ENCODE measurements at regions not wholly inside any gene's neighbourhood (a gene's known extent, or its start where the extent isn't known, plus 50 kb on each side); places are given as distances from the start of the nearest gene placed in this dataset.

DNA sequence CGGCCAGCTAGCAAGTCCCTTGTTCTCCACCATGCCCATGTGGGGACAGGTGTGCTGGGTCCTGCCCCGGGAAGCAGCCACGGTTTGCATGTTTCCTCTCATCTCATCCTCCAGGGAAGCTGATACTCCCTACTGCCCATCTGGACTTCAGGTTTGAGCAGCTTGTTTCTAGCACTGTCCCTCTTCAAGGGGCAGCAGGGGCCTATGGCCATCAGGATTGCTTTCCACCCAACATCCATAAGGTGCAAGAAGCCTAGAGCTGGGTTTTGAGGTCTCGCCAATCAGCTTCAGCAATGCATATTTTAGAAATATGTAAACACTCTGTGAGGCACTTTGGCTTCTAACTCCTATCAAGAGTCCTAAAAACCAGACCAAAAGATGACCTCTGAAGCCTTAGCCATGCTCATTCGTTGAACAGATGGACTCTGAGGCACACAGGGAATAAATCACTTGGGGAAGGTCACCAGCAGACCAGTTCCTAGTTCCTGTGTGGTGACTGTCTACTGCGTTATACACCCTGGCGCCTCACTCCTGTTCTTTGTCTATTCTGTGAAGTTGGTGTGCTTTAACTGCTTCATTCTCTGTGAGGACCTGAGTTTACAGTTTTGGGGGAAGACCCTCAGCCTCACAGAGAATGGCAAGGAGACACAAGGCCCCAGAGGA is 192.6 kb upstream of the TWIST2 start:
- Mint-ChIP-seq H3K27ac (no peak overlapping the region), H3K4me3 (no peak overlapping the region), H3K9me3 (no peaks in the 10 kb centered on the region), H3K4me1 (no peaks in the 10 kb centered on the region), H3K27me3 (peaks cover 6% of the 10 kb centered on the region), H3K36me3 (ENCODE audit: low read depth) (no peaks in the 10 kb centered on the region)
- DNase-seq: peak; percentile 41
- intact Hi-C loops (cut with micrococcal nuclease): no loop called here

GRCh38 chr2:238655974-238656722 is 191.7 kb upstream of the TWIST2 start:
- H3K27ac Mint-ChIP-seq: no peak overlapping the region
- H3K4me3 Mint-ChIP-seq: no peak overlapping the region
- intact Hi-C loops (cut with micrococcal nuclease): no loop called here
- H3K4me1 Mint-ChIP-seq: no peaks in the 10 kb centered on the region
- H3K36me3 Mint-ChIP-seq (ENCODE audit: low read depth): no peaks in the 10 kb centered on the region
- peaks cover 6% of the 10 kb centered on the region for H3K27me3 Mint-ChIP-seq
- DNase-seq: peak; percentile 31
- H3K9me3 Mint-ChIP-seq: no peaks in the 10 kb centered on the region

GRCh38 chr2:238657132-238658053 is 190.5 kb upstream of the TWIST2 start:
- peak; percentile 23 for DNase-seq
- intact Hi-C loops (cut with micrococcal nuclease): no loop called here
- H3K4me3 Mint-ChIP-seq: no peak overlapping the region

DNA sequence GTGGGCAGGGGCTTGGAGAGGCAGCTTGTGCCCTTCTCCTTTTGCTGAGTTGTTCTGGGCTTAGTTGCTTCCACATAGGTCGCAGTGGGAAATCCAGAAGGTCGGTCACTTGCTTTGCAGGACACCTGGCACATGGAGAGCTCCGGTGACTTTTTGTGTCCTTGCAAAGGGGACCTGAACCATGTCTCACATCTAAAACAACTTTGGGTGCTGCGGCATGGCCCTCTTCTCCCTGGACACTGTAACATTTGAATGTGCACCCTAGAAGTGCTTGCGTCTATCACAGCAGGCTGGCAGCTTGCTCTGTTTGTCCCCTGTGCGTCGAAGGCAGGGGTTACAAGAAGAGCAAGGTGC is 189.9 kb upstream of the TWIST2 start:
- intact Hi-C loops (cut with micrococcal nuclease): no loop called here
- no peaks in the 10 kb centered on the region for H3K36me3 Mint-ChIP-seq (ENCODE audit: low read depth)
- peaks cover 6% of the 10 kb centered on the region for H3K27me3 Mint-ChIP-seq
- H3K4me3 Mint-ChIP-seq: no peak overlapping the region
- H3K27ac Mint-ChIP-seq: no peak overlapping the region
- DNase-seq: peak; percentile 41
- no peaks in the 10 kb centered on the region for H3K9me3 Mint-ChIP-seq
- H3K4me1 Mint-ChIP-seq: no peaks in the 10 kb centered on the region

More at GRCh38 chr2:238657132-238658053, 190.5 kb upstream of the TWIST2 start:
- H3K27me3 Mint-ChIP-seq: peaks cover 6% of the 10 kb centered on the region
- H3K4me1 Mint-ChIP-seq: no peaks in the 10 kb centered on the region
- H3K36me3 Mint-ChIP-seq (ENCODE audit: low read depth): no peaks in the 10 kb centered on the region
- no peaks in the 10 kb centered on the region for H3K9me3 Mint-ChIP-seq
- no peak overlapping the region for H3K27ac Mint-ChIP-seq

- peak; percentile 33 for DNase-seq
- intact Hi-C loops (cut with micrococcal nuclease): no loop called here
- Mint-ChIP-seq H3K36me3 (ENCODE audit: low read depth) (no peaks in the 10 kb centered on the region), H3K4me3 (no peak overlapping the region), H3K27ac (no peak overlapping the region), H3K9me3 (no peaks in the 10 kb centered on the region), H3K4me1 (no peaks in the 10 kb centered on the region), H3K27me3 (peaks cover 6% of the 10 kb centered on the region)
These were observed 189.1 kb upstream of the TWIST2 start for GRCh38 chr2:238658820-238659219.

DNA sequence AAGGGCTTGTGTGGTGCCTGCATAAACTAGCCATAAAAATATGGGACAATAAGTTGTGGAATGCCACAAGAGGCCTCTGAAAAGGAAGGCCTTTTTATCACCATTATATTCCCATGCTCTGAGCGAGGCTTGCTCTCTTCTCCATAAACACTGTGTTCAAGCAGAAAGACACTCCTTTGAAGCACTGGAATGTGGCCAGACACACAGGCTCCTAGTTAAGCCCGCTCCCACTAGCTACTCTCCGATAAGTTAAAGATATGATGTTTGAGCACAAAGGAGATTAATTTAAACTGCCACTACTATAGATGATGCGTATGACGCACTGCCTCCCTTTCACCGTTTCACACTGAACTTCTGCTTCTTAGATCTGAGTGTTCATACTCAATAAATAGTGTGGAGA is 188.7 kb upstream of the TWIST2 start:
- intact Hi-C loops (cut with micrococcal nuclease): no loop called here
- Mint-ChIP-seq H3K4me1 (no peaks in the 10 kb centered on the region), H3K9me3 (no peaks in the 10 kb centered on the region), H3K27ac (no peak overlapping the region), H3K27me3 (peaks cover 6% of the 10 kb centered on the region), H3K36me3 (ENCODE audit: low read depth) (no peaks in the 10 kb centered on the region), H3K4me3 (no peak overlapping the region)
- peak; percentile 21 for DNase-seq

GRCh38 chr2:238663586-238663985 is 184.3 kb upstream of the TWIST2 start:
- no peak overlapping the region for H3K27ac Mint-ChIP-seq
- intact Hi-C loops (cut with micrococcal nuclease): no loop called here
- peaks cover 14% of the 10 kb centered on the region for H3K27me3 Mint-ChIP-seq
- peak; percentile 34 for DNase-seq
- no peaks in the 10 kb centered on the region for H3K36me3 Mint-ChIP-seq (ENCODE audit: low read depth)
- H3K4me1 Mint-ChIP-seq: no peaks in the 10 kb centered on the region
- H3K9me3 Mint-ChIP-seq: peaks cover 8% of the 10 kb centered on the region
- no peak overlapping the region for H3K4me3 Mint-ChIP-seq

DNA sequence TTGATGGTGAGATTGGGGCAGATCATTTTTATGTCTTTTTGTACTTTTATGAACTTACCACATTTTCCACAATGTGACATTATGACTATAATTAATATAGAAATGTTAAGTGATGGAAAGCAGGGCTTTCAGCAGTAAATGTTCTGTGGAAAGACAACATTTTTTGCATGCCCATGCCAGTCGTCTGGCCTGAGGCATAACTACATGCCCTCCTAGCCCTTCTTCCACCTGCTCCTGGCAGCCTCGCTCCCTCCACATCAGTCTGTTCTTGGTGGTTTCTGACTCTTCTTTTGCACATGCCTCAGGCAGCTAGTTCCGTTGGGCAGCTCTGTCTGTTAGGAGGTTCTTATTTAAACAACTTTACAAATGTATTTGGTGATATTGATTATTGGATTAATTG is 182.0 kb upstream of the TWIST2 start:
- H3K4me3 Mint-ChIP-seq: no peak overlapping the region

DNA sequence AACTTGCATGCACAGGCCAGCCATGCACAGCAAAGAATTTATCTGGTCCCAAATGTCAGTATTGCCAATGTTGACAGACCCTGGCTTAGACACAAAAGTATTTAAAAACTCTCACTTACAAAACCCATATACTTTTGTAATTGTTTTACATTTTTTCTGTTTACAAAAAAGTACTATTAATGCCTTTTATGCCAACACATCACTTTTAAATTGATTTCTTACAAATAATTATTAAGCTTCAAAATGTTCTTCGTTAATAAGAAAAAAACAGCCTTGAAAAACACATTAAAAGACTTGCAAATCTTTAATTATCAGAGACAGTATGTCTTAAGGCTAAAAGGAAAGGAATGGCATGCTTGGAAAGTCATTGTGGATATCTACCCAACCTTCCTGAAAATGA is 181.3 kb upstream of the TWIST2 start:
- H3K36me3 Mint-ChIP-seq (ENCODE audit: low read depth): no peaks in the 10 kb centered on the region
- H3K27me3 Mint-ChIP-seq: peaks cover 11% of the 10 kb centered on the region
- intact Hi-C loops (cut with micrococcal nuclease): no loop called here
- H3K9me3 Mint-ChIP-seq: peaks cover 19% of the 10 kb centered on the region
- H3K4me1 Mint-ChIP-seq: peaks cover 3% of the 10 kb centered on the region
- no peak overlapping the region for H3K27ac Mint-ChIP-seq
- no peak overlapping the region for H3K4me3 Mint-ChIP-seq
- no peak for DNase-seq

More for the DNA sequence above, 182.0 kb upstream of the TWIST2 start:
- Mint-ChIP-seq H3K27ac (no peak overlapping the region), H3K27me3 (peaks cover 11% of the 10 kb centered on the region), H3K4me1 (peaks cover 3% of the 10 kb centered on the region), H3K36me3 (ENCODE audit: low read depth) (no peaks in the 10 kb centered on the region), H3K9me3 (peaks cover 18% of the 10 kb centered on the region)
- intact Hi-C loops (cut with micrococcal nuclease): no loop called here
- peak; percentile 24 for DNase-seq

DNA sequence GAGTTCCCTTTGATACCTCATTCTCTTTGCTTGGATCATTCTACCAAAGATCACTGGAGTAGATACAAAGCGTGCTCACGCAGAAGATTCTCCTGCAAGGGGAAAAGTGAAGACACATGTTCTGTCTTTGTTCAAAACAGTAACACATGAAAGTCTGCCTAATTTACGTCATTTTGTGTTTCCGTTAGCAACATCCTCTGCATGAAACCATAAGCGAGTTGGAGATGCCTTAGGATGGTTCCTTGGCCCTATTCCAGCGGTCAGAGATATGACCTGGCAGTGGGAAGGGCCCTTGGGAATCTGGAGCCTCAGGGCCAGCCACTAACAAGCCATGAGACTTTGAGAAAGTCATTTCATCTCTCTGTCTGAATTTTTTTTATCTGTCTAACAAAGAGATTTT is 180.9 kb upstream of the TWIST2 start:
- intact Hi-C loops (cut with micrococcal nuclease): no loop called here
- Mint-ChIP-seq H3K4me3 (no peak overlapping the region), H3K27me3 (peaks cover 11% of the 10 kb centered on the region), H3K4me1 (peaks cover 3% of the 10 kb centered on the region), H3K9me3 (peaks cover 19% of the 10 kb centered on the region), H3K27ac (no peak overlapping the region), H3K36me3 (ENCODE audit: low read depth) (no peaks in the 10 kb centered on the region)
- no peak for DNase-seq

DNA sequence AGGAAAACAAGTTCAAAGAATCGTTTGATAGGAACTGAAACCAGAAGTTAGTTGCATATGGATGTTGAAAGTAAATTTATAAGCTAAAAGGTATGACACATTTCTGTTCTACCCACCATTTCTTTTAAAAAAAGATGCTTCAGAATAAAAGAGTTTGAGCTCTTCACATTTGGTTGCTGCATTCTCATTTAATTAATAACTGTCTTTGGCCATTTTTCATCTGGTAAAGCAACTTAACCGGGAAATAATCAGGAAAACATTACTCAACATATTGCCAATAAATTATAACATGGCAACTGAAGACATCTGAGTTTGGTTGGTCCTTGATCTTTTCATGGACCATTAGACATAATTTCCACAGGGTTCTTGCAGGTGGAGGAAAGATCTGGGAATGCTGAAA is 180.2 kb upstream of the TWIST2 start:
- Mint-ChIP-seq H3K36me3 (ENCODE audit: low read depth) (no peaks in the 10 kb centered on the region), H3K4me1 (peaks cover 3% of the 10 kb centered on the region), H3K27me3 (peaks cover 15% of the 10 kb centered on the region), H3K27ac (no peak overlapping the region), H3K9me3 (peaks cover 19% of the 10 kb centered on the region), H3K4me3 (no peak overlapping the region)
- no peak for DNase-seq
- intact Hi-C loops (cut with micrococcal nuclease): no loop called here

GRCh38 chr2:238668426-238668825 is 179.5 kb upstream of the TWIST2 start:
- Mint-ChIP-seq H3K27me3 (peaks cover 15% of the 10 kb centered on the region), H3K4me3 (no peak overlapping the region), H3K36me3 (ENCODE audit: low read depth) (no peaks in the 10 kb centered on the region), H3K4me1 (peaks cover 3% of the 10 kb centered on the region), H3K9me3 (peaks cover 19% of the 10 kb centered on the region), H3K27ac (no peak overlapping the region)
- peak; percentile 35 for DNase-seq
- intact Hi-C loops (cut with micrococcal nuclease): no loop called here

- H3K4me3 Mint-ChIP-seq: no peak overlapping the region
- DNase-seq: no peak
- intact Hi-C loops (cut with micrococcal nuclease): no loop called here
- H3K36me3 Mint-ChIP-seq (ENCODE audit: low read depth): no peaks in the 10 kb centered on the region
- peaks cover 15% of the 10 kb centered on the region for H3K27me3 Mint-ChIP-seq
- peaks cover 19% of the 10 kb centered on the region for H3K9me3 Mint-ChIP-seq
- H3K27ac Mint-ChIP-seq: no peak overlapping the region
- peaks cover 3% of the 10 kb centered on the region for H3K4me1 Mint-ChIP-seq
These were observed 178.8 kb upstream of the TWIST2 start for GRCh38 chr2:238669046-238669445.

- H3K27ac Mint-ChIP-seq: no peak overlapping the region
- peaks cover 3% of the 10 kb centered on the region for H3K4me1 Mint-ChIP-seq
- peaks cover 19% of the 10 kb centered on the region for H3K9me3 Mint-ChIP-seq
- H3K36me3 Mint-ChIP-seq (ENCODE audit: low read depth): no peaks in the 10 kb centered on the region
- H3K4me3 Mint-ChIP-seq: no peak overlapping the region
- H3K27me3 Mint-ChIP-seq: peaks cover 12% of the 10 kb centered on the region
- DNase-seq: no peak
- intact Hi-C loops (cut with micrococcal nuclease): loop anchor here (1.0 kb wide), 1 partner anchor 15 kb away; no protein-coding TSS in a partner anchor
These were observed 178.3 kb upstream of the TWIST2 start for GRCh38 chr2:238669581-238670080.
